ENCODE measurements at regions not wholly inside any gene's neighbourhood (a gene's known extent, or its start where the extent isn't known, plus 50 kb on each side); places are given as distances from the start of the nearest gene placed in this dataset.
"Not testable (repeated sequence)": the region's sequence is repeated elsewhere in the genome, so short reads cannot be mapped to it uniquely, and the experiment has no call there.

DNA sequence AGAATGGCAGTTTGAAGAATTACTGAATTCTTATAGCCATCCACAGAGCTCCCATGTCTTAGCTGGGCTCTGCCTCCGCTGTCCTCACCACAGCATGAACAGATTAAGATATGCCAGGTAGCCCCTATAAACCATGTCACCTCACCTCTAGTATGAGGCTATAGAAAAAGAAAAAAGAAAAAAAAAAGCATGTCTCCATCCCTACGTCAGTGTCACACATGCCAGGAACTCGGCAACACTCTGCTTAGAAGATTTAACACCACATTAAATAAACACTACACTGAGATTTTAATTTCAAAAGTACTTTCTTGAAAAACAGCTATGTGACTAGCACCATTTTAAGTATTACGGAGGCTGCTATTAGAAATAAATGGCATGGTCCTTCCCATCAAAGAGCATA, 149.4 kb downstream of the CAPZA3 start (continued):
- TF ChIP-seq, protein P1, sequence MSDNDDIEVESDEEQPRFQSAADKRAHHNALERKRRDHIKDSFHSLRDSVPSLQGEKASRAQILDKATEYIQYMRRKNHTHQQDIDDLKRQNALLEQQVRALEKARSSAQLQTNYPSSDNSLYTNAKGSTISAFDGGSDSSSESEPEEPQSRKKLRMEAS (IDR thresholded peaks at IDR 0.05): no peak

GRCh38 chr12:18888047-18888446, 150.1 kb downstream of the CAPZA3 start:
- Histone ChIP-seq H3K36me3 (ENCODE audit: control insufficient read depth in 4 of 4, insufficient read depth in 3 of 4, low read depth in 1 of 4, low read length in 3 of 4) (no peaks in the 10 kb centered on the region), H3K9me3 (ENCODE audit: control insufficient read depth in 4 of 4, low read length in 3 of 4) (no peaks in the 10 kb centered on the region), H3K27ac (ENCODE audit: low read depth in 1 of 2, low read length in 2 of 2) (no peak overlapping the region), H3K27me3 (ENCODE audit: control insufficient read depth in 4 of 4, insufficient read depth in 4 of 4, low read length in 3 of 4) (no peaks in the 10 kb centered on the region), H3K4me3 (ENCODE audit: low read depth in 1 of 3, low read length in 3 of 3) (no peak overlapping the region), H3K9ac (ENCODE audit: low read depth in 1 of 2, low read length in 2 of 2) (no peak overlapping the region), H3K4me1 (ENCODE audit: control insufficient read depth in 4 of 4, insufficient read depth in 4 of 4, low read length in 3 of 4) (no peaks in the 10 kb centered on the region)
- TF ChIP-seq, protein P2, sequence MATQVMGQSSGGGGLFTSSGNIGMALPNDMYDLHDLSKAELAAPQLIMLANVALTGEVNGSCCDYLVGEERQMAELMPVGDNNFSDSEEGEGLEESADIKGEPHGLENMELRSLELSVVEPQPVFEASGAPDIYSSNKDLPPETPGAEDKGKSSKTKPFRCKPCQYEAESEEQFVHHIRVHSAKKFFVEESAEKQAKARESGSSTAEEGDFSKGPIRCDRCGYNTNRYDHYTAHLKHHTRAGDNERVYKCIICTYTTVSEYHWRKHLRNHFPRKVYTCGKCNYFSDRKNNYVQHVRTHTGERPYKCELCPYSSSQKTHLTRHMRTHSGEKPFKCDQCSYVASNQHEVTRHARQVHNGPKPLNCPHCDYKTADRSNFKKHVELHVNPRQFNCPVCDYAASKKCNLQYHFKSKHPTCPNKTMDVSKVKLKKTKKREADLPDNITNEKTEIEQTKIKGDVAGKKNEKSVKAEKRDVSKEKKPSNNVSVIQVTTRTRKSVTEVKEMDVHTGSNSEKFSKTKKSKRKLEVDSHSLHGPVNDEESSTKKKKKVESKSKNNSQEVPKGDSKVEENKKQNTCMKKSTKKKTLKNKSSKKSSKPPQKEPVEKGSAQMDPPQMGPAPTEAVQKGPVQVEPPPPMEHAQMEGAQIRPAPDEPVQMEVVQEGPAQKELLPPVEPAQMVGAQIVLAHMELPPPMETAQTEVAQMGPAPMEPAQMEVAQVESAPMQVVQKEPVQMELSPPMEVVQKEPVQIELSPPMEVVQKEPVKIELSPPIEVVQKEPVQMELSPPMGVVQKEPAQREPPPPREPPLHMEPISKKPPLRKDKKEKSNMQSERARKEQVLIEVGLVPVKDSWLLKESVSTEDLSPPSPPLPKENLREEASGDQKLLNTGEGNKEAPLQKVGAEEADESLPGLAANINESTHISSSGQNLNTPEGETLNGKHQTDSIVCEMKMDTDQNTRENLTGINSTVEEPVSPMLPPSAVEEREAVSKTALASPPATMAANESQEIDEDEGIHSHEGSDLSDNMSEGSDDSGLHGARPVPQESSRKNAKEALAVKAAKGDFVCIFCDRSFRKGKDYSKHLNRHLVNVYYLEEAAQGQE (IDR thresholded peaks at IDR 0.05): no peak
- TF ChIP-seq HNF4A (conservative IDR thresholded peaks at IDR 0.05): no peak
- TF ChIP-seq YY1 (IDR thresholded peaks at IDR 0.05): no peak
- TF ChIP-seq RAD21 (IDR thresholded peaks at IDR 0.05): no peak
- no peak for TF ChIP-seq ZBTB33 (IDR thresholded peaks at IDR 0.05)
- TF ChIP-seq FOXA1 (IDR thresholded peaks at IDR 0.05): no peak
- TF ChIP-seq NR2F2 (IDR thresholded peaks at IDR 0.05): no peak
- TF ChIP-seq TAF1 (conservative IDR thresholded peaks at IDR 0.05): no peak
- TF ChIP-seq JUND (IDR thresholded peaks at IDR 0.05): no peak
- TF ChIP-seq CTCF (IDR thresholded peaks at IDR 0.05; ENCODE audit: low read depth, low read length, missing input control): no peak
- TF ChIP-seq SP1 (IDR thresholded peaks at IDR 0.05): no peak
- TF ChIP-seq RXRA (IDR thresholded peaks at IDR 0.05): no peak
- no peak for TF ChIP-seq EGR1 (IDR thresholded peaks at IDR 0.05; ENCODE audit: low read depth in 2 of 2)
- TF ChIP-seq, protein P3, sequence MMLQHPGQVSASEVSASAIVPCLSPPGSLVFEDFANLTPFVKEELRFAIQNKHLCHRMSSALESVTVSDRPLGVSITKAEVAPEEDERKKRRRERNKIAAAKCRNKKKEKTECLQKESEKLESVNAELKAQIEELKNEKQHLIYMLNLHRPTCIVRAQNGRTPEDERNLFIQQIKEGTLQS (IDR thresholded peaks at IDR 0.05): no peak
- DNase-seq (ENCODE audit: low spot score): no peak
- 75% methylated on average over 2 of the region's 2 CpGs for WGBS

- H3K27ac ChIP-seq (ENCODE audit: low read depth in 1 of 2, low read length in 2 of 2); H3K9me3 ChIP-seq (ENCODE audit: control insufficient read depth in 4 of 4, low read length in 3 of 4); H3K4me3 ChIP-seq (ENCODE audit: low read depth in 1 of 3, low read length in 3 of 3); H3K27me3 ChIP-seq (ENCODE audit: control insufficient read depth in 4 of 4, insufficient read depth in 4 of 4, low read length in 3 of 4); H3K9ac ChIP-seq (ENCODE audit: low read depth in 1 of 2, low read length in 2 of 2); DNase-seq (ENCODE audit: low spot score); H3K36me3 ChIP-seq (ENCODE audit: control insufficient read depth in 4 of 4, insufficient read depth in 3 of 4, low read depth in 1 of 4, low read length in 3 of 4); H3K4me1 ChIP-seq (ENCODE audit: control insufficient read depth in 4 of 4, insufficient read depth in 4 of 4, low read length in 3 of 4): not testable (repeated sequence)
- WGBS: 88% methylated on average over 3 of the region's 3 CpGs
Measured at GRCh38 chr12:18890621-18891020, 152.7 kb downstream of the CAPZA3 start.

Measured in liver (tissue), 8 donors.